WTC11 (cell line): ENCODE measurements at regions not wholly inside any gene's neighbourhood (a gene's known extent, or its start where the extent isn't known, plus 50 kb on each side); places are given as distances from the start of the nearest gene placed in this dataset.

Source experiments
- ATAC-seq: fragments of 200-7000 bp; cut with Tn5 transposase; 2 replicates; pipeline ENCODE4 v1.10.0; 2021; ENCODE audit warnings: mild to moderate bottlenecking, moderate library complexity
- CTCF ChIA-PET: fragments of 300-600 bp; sonication (Branson Sonifier 250); formaldehyde crosslinking; loops from one replicate; lab custom pipeline; 2021; ENCODE audit warnings: antibody characterized with exemption; lab: Charles Lee
- POLR2A ChIA-PET: fragments of 350-600 bp; sonication (Branson Sonifier 250); formaldehyde crosslinking; loops from one replicate; lab custom pipeline; 2021; ENCODE audit warnings: antibody characterized with exemption; lab: Charles Lee
- DNase-seq: peaks from one replicate; pipeline ENCODE4 v3.0.0; 2021; ENCODE audit warnings: low spot score
- H3K27ac Mint-ChIP-seq: 2 replicates; pipeline ENCODE4 v1.8.0; 2021; ENCODE audit warnings: mixed read lengths
- H3K27me3 Mint-ChIP-seq: 2 replicates; pipeline ENCODE4 v1.8.0; 2021; ENCODE audit warnings: low read depth, mild to moderate bottlenecking, moderate library complexity, mixed read lengths
- H3K36me3 Mint-ChIP-seq: 2 replicates; pipeline ENCODE4 v1.8.0; 2021; ENCODE audit warnings: mixed read lengths
- H3K4me1 Mint-ChIP-seq: 2 replicates; pipeline ENCODE4 v1.8.0; 2022; ENCODE audit warnings: mixed read lengths
- H3K4me3 Mint-ChIP-seq: 2 replicates; pipeline ENCODE4 v1.8.0; 2021; ENCODE audit warnings: mild to moderate bottlenecking, moderate library complexity, mixed read lengths
- H3K9me3 Mint-ChIP-seq: 2 replicates; pipeline ENCODE4 v1.8.0; 2021; ENCODE audit warnings: mixed read lengths
- AFF4 ChIP-seq: sonication (generic); formaldehyde crosslinking; IDR thresholded peaks from 2 replicates; pipeline ENCODE4 v1.8.1; 2023; ENCODE audit warnings: mild to moderate bottlenecking, missing genetic modification reagents, borderline replicate concordance
- AR ChIP-seq: fragments of 250-450 bp; sonication (Bioruptor Pico); IDR thresholded peaks from 2 replicates; pipeline ENCODE4 v1.9.0; 2021; ENCODE audit warnings: mild to moderate bottlenecking
- E2F1 ChIP-seq: sonication (generic); formaldehyde crosslinking; IDR thresholded peaks from 2 replicates; pipeline ENCODE4 v1.8.0; 2022; ENCODE audit warnings: mild to moderate bottlenecking, missing genetic modification reagents
- E2F4 ChIP-seq: sonication (generic); formaldehyde crosslinking; IDR thresholded peaks from 2 replicates; pipeline ENCODE4 v1.8.1; 2022; ENCODE audit warnings: low read depth, mild to moderate bottlenecking, moderate library complexity, missing genetic modification reagents, borderline replicate concordance
- E2F5 ChIP-seq: sonication (generic); formaldehyde crosslinking; IDR thresholded peaks from 2 replicates; pipeline ENCODE4 v1.8.1; 2022; ENCODE audit warnings: mild to moderate bottlenecking, moderate library complexity, missing genetic modification reagents
- ELF4 ChIP-seq: sonication (generic); formaldehyde crosslinking; IDR thresholded peaks from 2 replicates; pipeline ENCODE4 v1.8.1; 2022; ENCODE audit warnings: low read depth, mild to moderate bottlenecking, moderate library complexity, missing genetic modification reagents
- HMGXB4 ChIP-seq: sonication (generic); formaldehyde crosslinking; IDR thresholded peaks from 2 replicates; pipeline ENCODE4 v1.8.1; 2023; ENCODE audit warnings: mild to moderate bottlenecking, moderate library complexity, missing genetic modification reagents
- NR1H2 ChIP-seq: sonication (generic); formaldehyde crosslinking; IDR thresholded peaks from 2 replicates; pipeline ENCODE4 v1.9.0; 2021; ENCODE audit warnings: mild to moderate bottlenecking, moderate library complexity, missing genetic modification reagents
- NR3C1 ChIP-seq: sonication (generic); formaldehyde crosslinking; conservative IDR thresholded peaks from 2 replicates; pipeline ENCODE4 v1.8.1; 2023; ENCODE audit warnings: low read depth, mild to moderate bottlenecking, missing genetic modification reagents
- PREB ChIP-seq: sonication (generic); formaldehyde crosslinking; IDR thresholded peaks from 2 replicates; pipeline ENCODE4 v1.8.1; 2022; ENCODE audit warnings: mild to moderate bottlenecking, missing genetic modification reagents, moderate library complexity, borderline replicate concordance
- PRRX2 ChIP-seq: fragments of 250-450 bp; sonication (Bioruptor Pico); IDR thresholded peaks from 2 replicates; pipeline ENCODE4 v1.8.0; 2021; ENCODE audit warnings: mild to moderate bottlenecking
- STAT6 ChIP-seq: sonication (generic); formaldehyde crosslinking; conservative IDR thresholded peaks from 2 replicates; pipeline ENCODE4 v1.8.1; 2023; ENCODE audit warnings: mild to moderate bottlenecking, low read depth, missing genetic modification reagents, moderate library complexity
- TCF7 ChIP-seq: sonication (generic); formaldehyde crosslinking; IDR thresholded peaks from 2 replicates; pipeline ENCODE4 v1.8.0; 2022; ENCODE audit warnings: mild to moderate bottlenecking, low read depth, missing genetic modification reagents, moderate library complexity
- ZMAT4 ChIP-seq: fragments of 250-450 bp; sonication (Bioruptor Pico); IDR thresholded peaks from 2 replicates; pipeline ENCODE4 v1.9.0; 2021; ENCODE audit warnings: mild to moderate bottlenecking
- ZNF317 ChIP-seq: sonication (generic); formaldehyde crosslinking; IDR thresholded peaks from 2 replicates; pipeline ENCODE4 v1.8.1; 2023; ENCODE audit warnings: low read depth, mild to moderate bottlenecking, moderate library complexity, missing genetic modification reagents, borderline replicate concordance
- ZNF416 ChIP-seq: fragments of 250-450 bp; sonication (Bioruptor Pico); IDR thresholded peaks from 2 replicates; pipeline ENCODE4 v1.9.0; 2021; ENCODE audit warnings: mild to moderate bottlenecking, inconsistent platforms

GRCh38 chr20:16808796-16809195, 60.6 kb downstream of the OTOR start:
- Mint-ChIP-seq H3K4me3 (no peak overlapping the region), H3K27me3 (no peaks in the 10 kb centered on the region), H3K36me3 (no peaks in the 10 kb centered on the region), H3K4me1 (peaks cover 8% of the 10 kb centered on the region), H3K27ac (no peak overlapping the region), H3K9me3 (peaks cover 3% of the 10 kb centered on the region; the same call in 1 of the 2 replicates)
- ATAC-seq: no peak
- no peak for DNase-seq
- ChIA-PET POLR2A (no interaction called here), CTCF (interaction anchor here (0.6 to 5.8 kb wide), 2 partner anchors 13 to 358 kb away, joined by 3 to 38 read pairs; no protein-coding TSS in a partner anchor)
- TF ChIP-seq NR1H2 (CRISPR knock-in tag) (no peak), TCF7 (CRISPR knock-in tag) (no peak), ZNF416 (CRISPR knock-in tag) (no peak), ZNF317 (CRISPR knock-in tag) (no peak), E2F4 (CRISPR knock-in tag) (no peak), PREB (CRISPR knock-in tag) (no peak), AFF4 (no peak), HMGXB4 (CRISPR knock-in tag) (no peak), NR3C1 (no peak), AR (CRISPR knock-in tag) (no peak), E2F5 (no peak), ELF4 (CRISPR knock-in tag) (no peak), PRRX2 (CRISPR knock-in tag) (no peak), ZMAT4 (no peak), STAT6 (CRISPR knock-in tag) (no peak), E2F1 (CRISPR knock-in tag) (no peak)
